ENCODE measurements at regions not wholly inside any gene's neighbourhood (a gene's known extent, or its start where the extent isn't known, plus 50 kb on each side); places are given as distances from the start of the nearest gene placed in this dataset.
A peak's percentile ranks its signal among the peaks of the same experiment; 100 is the strongest.

- intact Hi-C loops (cut with DNase I) = no loop called here
- DNase-seq = no peak
Observed at GRCh38 chr10:44306762-44307161, 78.1 kb downstream of the CXCL12 start.

GRCh38 chr10:44306147-44306710 is 78.7 kb downstream of the CXCL12 start:
- DNase-seq = no peak
- intact Hi-C loops (cut with DNase I) = no loop called here

GRCh38 chr10:44301781-44302355 is 83.0 kb downstream of the CXCL12 start:
- intact Hi-C loops (cut with DNase I) = no loop called here
- no peak for DNase-seq

GRCh38 chr10:44300666-44301649 is 83.9 kb downstream of the CXCL12 start:
- intact Hi-C loops (cut with DNase I) = no loop called here
- peak in 11 of 42 donors; percentile 8 to 79 (median 45) for DNase-seq

DNA sequence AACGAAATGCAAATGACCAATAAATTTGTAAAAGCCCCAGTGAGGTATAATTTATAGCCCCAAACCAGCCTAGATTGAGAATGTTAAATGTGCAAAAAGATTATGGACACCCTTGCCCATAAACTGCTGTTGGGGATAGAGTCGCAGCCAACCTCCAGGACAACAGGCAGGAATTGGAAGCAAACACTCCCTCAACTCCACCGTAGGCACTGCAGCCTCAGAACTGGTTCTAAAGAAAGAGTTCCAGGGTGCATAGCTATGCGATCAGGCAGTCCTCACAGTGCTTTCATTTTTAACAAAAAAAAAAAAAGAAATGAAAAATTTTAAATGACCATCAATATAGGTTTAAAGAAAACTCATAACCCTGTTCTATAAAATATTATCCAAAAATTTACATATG is 86.2 kb downstream of the CXCL12 start:
- intact Hi-C loops (cut with DNase I) = no loop called here
- no peak for DNase-seq

DNA sequence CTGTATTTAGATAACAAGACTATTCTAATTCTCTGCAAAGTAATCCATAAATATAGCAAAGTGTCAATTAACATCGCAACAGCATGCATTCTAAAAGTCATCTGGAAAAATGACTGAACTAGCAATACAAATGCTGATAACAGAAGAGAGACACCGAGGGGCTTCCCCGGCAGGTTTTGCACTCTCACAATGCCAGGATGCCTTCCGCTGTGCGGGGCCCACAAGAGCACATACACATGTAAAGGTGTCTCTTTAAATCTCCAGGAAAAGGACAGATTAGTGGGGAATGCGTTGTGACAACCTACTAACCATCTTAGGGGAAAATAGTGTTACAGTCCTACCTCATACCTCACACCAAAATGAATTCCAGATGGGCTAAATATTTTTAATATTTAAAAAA is 86.9 kb downstream of the CXCL12 start:
- no peak for DNase-seq
- intact Hi-C loops (cut with DNase I) = no loop called here

GRCh38 chr10:44295644-44296241 is 89.2 kb downstream of the CXCL12 start:
- intact Hi-C loops (cut with DNase I) = no loop called here
- DNase-seq = peak in 1 of 42 donors; percentile 42

DNA sequence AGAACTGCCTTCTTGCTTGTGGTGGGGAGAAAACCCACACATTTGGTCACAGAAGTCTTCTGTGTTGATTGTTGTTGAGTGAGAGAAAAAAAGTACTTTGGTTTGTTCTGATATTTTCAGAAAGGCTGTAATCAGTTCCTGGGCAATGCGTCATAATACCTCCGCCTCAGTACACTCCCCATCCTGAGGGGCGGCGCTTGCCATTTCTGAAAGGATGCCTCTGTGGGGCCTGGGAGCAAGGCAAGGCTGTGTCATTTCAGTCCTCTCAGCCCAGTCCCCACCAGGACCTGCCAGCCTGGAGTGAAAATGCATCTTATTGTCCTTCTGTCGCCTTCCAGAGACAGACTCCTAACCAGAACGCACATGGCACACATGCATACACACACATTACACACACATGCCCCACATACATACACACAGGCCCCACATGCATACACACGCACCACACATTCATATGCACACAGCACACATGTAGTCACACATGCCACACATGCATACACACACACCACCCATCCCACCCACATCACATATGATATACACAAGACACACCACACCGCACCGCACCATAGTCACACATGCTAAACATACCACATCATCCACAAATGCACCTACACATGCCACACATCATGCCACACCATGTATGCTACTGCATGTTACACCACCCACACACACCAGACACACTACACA is 90.0 kb downstream of the CXCL12 start:
- peak in 21 of 42 donors; percentile 11 to 68 (median 51) for DNase-seq
- intact Hi-C loops (cut with DNase I) = no loop called here

DNA sequence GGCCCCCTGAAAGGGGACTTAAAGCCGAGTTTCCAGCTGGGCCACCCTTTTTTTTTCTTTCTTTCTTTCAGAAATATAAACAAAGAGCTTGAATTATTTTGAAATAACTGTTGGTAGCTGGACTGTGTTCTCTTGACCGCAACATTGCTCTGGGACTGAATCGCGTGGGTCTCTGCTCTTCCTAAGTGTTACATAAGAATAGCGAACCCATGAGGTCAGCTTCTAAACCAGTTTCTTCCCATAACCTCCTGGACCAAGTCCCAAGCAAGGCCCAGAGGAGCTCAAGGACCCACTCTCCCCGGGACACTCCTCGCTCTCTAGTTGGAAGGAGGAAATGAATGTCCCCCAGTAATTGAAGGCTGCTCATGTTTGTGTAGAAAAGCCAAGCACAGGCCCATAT is 91.1 kb downstream of the CXCL12 start:
- no peak for DNase-seq
- intact Hi-C loops (cut with DNase I) = no loop called here

GRCh38 chr10:44293306-44293778 is 91.6 kb downstream of the CXCL12 start:
- intact Hi-C loops (cut with DNase I) = no loop called here
- peak in 17 of 42 donors; percentile 11 to 56 (median 36) for DNase-seq

- intact Hi-C loops (cut with DNase I) = no loop called here
- DNase-seq = peak in 39 of 42 donors; percentile 17 to 75 (median 51)
Observed at GRCh38 chr10:44292390-44293002, 92.4 kb downstream of the CXCL12 start.

GRCh38 chr10:44291091-44291490 is 93.8 kb downstream of the CXCL12 start:
- no peak for DNase-seq
- intact Hi-C loops (cut with DNase I) = no loop called here

GRCh38 chr10:44289125-44289524 is 95.8 kb downstream of the CXCL12 start:
- intact Hi-C loops (cut with DNase I) = loop anchor here (10.0 kb wide), 1 partner anchor 576 kb away; no protein-coding TSS in a partner anchor
- DNase-seq = no peak

DNA sequence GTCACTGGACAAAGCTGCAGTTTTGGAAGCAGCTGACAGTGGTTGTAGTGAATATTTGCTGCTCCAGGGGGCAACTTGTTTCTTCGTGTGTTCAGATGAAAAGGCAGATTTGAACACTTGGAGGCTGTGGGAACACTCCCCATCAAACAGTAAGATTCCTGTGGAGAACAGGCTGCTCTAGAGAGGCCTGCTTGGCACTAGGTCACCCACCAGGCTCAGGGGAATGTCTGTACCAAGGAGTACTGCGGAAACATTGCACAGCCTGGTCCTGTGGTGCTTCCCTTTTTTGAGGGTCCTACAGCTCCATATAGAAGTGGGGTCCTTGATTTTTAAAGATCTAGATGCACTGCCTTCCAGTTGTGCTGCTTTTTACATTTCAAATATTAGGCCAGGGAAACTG is 97.5 kb downstream of the CXCL12 start:
- intact Hi-C loops (cut with DNase I) = loop anchor here (10.0 kb wide), 1 partner anchor 577 kb away; no protein-coding TSS in a partner anchor
- DNase-seq = no peak

- intact Hi-C loops (cut with DNase I) = loop anchor here (10.0 kb wide), 1 partner anchor 580 kb away; no protein-coding TSS in a partner anchor
- no peak for DNase-seq
Observed at GRCh38 chr10:44284198-44285084, 100.5 kb downstream of the CXCL12 start.

GRCh38 chr10:44282626-44283300 is 102.1 kb downstream of the CXCL12 start:
- intact Hi-C loops (cut with DNase I) = loop anchor here (10.0 kb wide), 1 partner anchor 582 kb away; no protein-coding TSS in a partner anchor
- no peak for DNase-seq

DNA sequence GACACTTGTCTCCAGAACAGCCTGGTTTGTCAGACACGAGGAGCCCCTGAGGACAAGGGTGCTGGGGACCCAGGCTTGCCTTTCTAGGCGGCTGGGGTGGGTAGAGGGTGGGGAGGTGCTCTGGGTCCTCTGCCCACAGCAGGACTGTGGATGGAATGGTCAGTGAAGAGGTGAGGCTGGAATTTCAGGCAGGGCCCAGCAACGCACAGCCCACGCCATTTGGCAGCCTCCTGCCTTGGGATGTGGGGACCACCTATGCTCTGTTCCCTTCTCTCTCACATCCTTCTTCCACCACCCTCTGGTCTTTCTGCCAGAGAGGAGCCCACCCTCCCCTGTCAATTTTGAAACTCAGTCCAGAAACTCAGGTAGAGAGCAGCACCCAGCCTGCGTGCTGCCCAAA is 103.2 kb downstream of the CXCL12 start:
- intact Hi-C loops (cut with DNase I) = loop anchor here (10.0 kb wide), 1 partner anchor 583 kb away; no protein-coding TSS in a partner anchor

More for the DNA sequence above, 103.2 kb downstream of the CXCL12 start:
- no peak for DNase-seq
